ENCODE measurements at regions not wholly inside any gene's neighbourhood (a gene's known extent, or its start where the extent isn't known, plus 50 kb on each side); places are given as distances from the start of the nearest gene placed in this dataset.

DNA sequence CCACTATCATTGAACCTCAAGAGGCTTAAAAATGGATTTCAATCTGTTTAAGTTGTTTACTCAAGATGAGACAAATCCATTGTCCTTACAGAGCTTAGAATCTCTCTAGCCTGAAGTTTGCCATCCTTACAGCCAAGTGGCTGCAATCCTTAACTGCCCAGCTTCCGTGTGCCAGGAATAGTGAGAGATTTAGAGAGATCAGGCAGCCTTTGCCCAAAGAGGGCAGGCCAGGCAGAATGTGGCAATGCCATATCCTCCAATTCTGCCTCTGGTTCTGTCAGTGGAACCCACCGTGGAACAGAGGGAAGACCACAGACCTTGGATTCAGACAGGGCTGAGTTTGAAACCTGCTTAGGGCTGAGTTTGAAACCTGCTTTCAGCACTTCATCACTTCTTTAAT, 374.3 kb downstream of the VPS13C start:
- no peak for DNase-seq (ENCODE audit: low read depth)
- no peak overlapping the region for H3K4me3 ChIP-seq (ENCODE audit: low read depth, low read length)
- TF ChIP-seq CTCF (conservative IDR thresholded peaks at IDR 0.05; ENCODE audit: low read depth, low read length): no peak

DNA sequence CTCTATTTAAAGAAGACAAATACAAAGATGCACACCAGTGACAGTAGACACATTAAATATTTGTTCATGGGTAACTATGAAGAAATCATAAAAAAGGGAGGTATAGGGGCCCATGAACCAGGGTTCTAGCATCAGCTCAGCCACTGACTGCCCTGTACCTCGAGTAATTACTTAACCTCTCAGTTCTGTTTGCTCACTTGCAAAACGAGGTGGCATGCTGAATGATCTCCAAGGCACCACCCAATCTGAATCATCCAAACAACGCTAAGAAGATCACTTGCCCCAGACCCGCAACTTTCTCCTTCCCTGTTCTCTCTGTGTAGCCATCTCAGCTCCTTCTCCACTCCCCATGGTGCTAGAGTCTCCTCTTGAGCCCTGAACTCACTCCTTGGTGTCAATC, 374.7 kb downstream of the VPS13C start:
- no peak overlapping the region for H3K4me3 ChIP-seq (ENCODE audit: low read depth, low read length)
- no peak for TF ChIP-seq CTCF (conservative IDR thresholded peaks at IDR 0.05; ENCODE audit: low read depth, low read length)
- DNase-seq (ENCODE audit: low read depth): no peak

GRCh38 chr15:61684749-61685467, 375.3 kb downstream of the VPS13C start:
- no peak for DNase-seq (ENCODE audit: low read depth)
- no peak for TF ChIP-seq CTCF (conservative IDR thresholded peaks at IDR 0.05; ENCODE audit: low read depth, low read length)
- no peak overlapping the region for H3K4me3 ChIP-seq (ENCODE audit: low read depth, low read length)

DNA sequence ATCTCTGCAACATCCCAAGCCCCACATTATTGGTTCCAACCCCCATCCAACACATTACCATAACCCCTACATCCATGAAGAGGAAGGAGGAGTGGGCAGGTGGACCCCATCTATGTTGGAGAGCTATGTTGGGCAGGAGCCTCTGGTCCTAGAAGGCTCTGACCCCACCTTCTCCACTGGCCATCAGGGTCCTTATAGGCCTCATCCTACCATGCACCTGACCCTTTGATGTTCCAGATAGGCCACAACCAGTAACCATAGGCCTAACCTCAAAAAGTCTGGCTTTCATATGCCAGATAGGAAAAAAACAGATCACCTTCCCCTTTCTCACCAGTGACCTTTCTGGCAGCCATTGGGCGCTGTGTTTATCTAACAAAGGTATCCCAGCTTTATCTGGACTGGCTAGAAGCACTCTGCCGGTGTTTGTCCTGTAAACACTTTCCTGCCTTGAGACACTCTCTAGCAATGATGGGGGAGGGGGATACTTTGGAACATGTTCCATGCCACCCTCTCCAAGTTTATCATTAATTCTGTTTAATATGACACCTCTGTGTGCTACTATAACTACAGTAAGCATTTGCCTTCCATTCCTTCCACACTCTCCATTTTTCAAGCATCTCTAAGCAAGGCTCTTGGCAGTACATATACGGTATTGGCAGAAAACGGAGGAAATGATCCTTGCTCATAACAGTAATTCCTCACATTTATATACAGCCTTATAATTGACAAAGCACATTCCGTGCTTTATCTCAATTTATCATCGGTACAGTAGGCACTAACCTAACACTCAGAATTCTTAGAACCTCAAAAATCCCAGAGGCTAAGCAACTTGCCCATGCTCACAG, 377.1 kb downstream of the VPS13C start:
- H3K4me3 ChIP-seq (ENCODE audit: low read depth, low read length): no peak overlapping the region
- TF ChIP-seq CTCF (conservative IDR thresholded peaks at IDR 0.05; ENCODE audit: low read depth, low read length): no peak
- DNase-seq (ENCODE audit: low read depth): no peak

DNA sequence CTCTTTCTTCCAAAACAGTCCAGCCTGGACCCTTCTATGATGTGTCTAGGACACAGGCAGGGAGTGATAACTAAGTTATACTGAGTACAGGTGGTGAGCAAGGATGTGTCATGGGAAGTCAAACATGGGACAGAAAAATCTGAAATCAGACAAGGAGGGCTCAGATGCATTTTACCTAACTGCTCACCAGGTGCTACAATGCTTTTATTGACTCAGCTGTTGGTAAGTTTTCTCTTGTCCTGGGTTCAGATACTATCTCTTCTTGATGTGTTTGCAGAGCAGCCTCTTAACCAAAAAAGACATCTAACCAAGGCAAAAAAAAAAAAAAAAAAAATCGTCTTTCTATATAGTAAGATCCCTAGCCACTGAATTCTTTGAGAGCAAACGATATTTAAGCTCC, 378.6 kb downstream of the VPS13C start:
- no peak for TF ChIP-seq CTCF (conservative IDR thresholded peaks at IDR 0.05; ENCODE audit: low read depth, low read length)
- no peak overlapping the region for H3K4me3 ChIP-seq (ENCODE audit: low read depth, low read length)
- no peak for DNase-seq (ENCODE audit: low read depth)

DNA sequence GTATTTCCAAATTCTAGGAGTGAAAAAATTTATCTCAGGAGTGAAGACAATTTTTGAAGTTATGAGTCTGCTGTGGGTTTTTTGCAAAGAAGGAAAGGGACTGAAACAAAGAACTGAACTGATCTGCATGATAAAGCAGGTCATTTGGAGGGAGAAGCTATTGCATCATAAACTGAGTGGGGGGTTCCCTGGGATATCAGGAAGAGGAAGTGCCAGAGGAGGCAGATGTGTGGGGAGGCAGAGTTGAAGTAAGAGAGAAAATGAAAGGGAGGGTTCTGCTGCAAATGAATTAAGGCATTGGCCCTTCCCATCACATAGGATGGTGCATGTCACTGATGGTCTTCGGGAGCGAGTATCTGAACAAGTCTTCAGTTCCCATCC, 379.2 kb downstream of the VPS13C start:
- DNase-seq (ENCODE audit: low read depth): no peak
- H3K4me3 ChIP-seq (ENCODE audit: low read depth, low read length): no peak overlapping the region
- no peak for TF ChIP-seq CTCF (conservative IDR thresholded peaks at IDR 0.05; ENCODE audit: low read depth, low read length)

Data from epithelial cell of proximal tubule (primary cell).